K562 (cell line): ENCODE measurements at regions not wholly inside any gene's neighbourhood (a gene's known extent, or its start where the extent isn't known, plus 50 kb on each side); places are given as distances from the start of the nearest gene placed in this dataset.

Experiments
- ATAC-seq: fragments of 200-7000 bp; cut with Tn5 transposase; 3 replicates; pipeline ENCODE4 v1.9.1; 2020; ENCODE audit warnings: moderate library complexity
- BruUV-seq: library from RNA; stranded (reverse); fragments of 400-500 nt; replicated peaks from 2 replicates; lab custom pipeline; 2021; lab: Mats Ljungman, UMichigan
- CTCF ChIA-PET: fragments of 300-600 bp; formaldehyde crosslinking; extraction: SDS; loops from one replicate; lab custom pipeline; 2021; ENCODE audit warnings: low intra/inter-chr PET ratio; lab: Yijun Ruan, JAX
- POLR2A ChIA-PET: fragments of 300-600, 350-650 bp; sonication (Branson Sonifier 250); formaldehyde crosslinking; extraction: SDS; loops from one replicate; lab custom pipeline; 2021; ENCODE audit warnings: antibody characterized with exemption, inconsistent platforms; lab: Yijun Ruan, JAX
- DNase-seq, 4 experiments: peaks; one replicate each; pipeline versions ENCODE4 v3.0.0 to v3.0.0-alpha.2; 2011 to 2018; ENCODE audit warnings: low spot score in 3 of 4, mixed read lengths in 3 of 4; ENCODE audit errors: extremely low read depth in 1 of 4
- FAIRE-seq: peaks from 2 replicates; lab custom pipeline; 2011; peaks lifted over from hg19 to GRCh38; lab: Jason Lieb, UNC
- H2AFZ ChIP-seq: 2 replicates; pipeline ENCODE4 v1.6.0; 2011; ENCODE audit warnings: low read depth, low read length, control low read depth, inconsistent platforms
- H3K27ac ChIP-seq: fragments of 200-600 bp; 3 replicates; pipeline ENCODE4 v1.8.0; 2011; ENCODE audit warnings: low read depth, mild to moderate bottlenecking, control low read depth, inconsistent platforms, low read length, moderate library complexity, mixed read lengths; ENCODE audit errors: extremely low read depth
- H3K27me3 ChIP-seq, 2 experiments: fragments of 300-600 bp in 1 of 2; 2 replicates in 1 of 2; 3 replicates in 1 of 2; pipeline versions ENCODE4 v1.6.0 to v1.8.0; 2011; ENCODE audit warnings: inconsistent platforms in 2 of 2, low read length in 2 of 2, mild to moderate bottlenecking in 1 of 2, mixed read lengths in 1 of 2, moderate library complexity in 1 of 2; ENCODE audit not compliant: control insufficient read depth in 2 of 2, insufficient read depth in 2 of 2
- H3K36me3 ChIP-seq: fragments of 300-600 bp; 3 replicates; pipeline ENCODE4 v1.8.0; 2011; ENCODE audit warnings: mild to moderate bottlenecking, low read length, inconsistent platforms; ENCODE audit not compliant: control insufficient read depth, insufficient read depth
- H3K4me1 ChIP-seq, 2 experiments: fragments of 200-600 bp in 1 of 2; replicated peaks in 1 of 2; 2 replicates in 1 of 2; 3 replicates in 1 of 2; pipeline versions ENCODE4 v1.5.1 to v1.8.0; 2011; ENCODE audit warnings: inconsistent platforms in 2 of 2, low read length in 2 of 2, mild to moderate bottlenecking in 1 of 2, mixed read lengths in 1 of 2, moderate library complexity in 1 of 2; ENCODE audit not compliant: control insufficient read depth in 2 of 2, insufficient read depth in 2 of 2
- H3K4me2 ChIP-seq: 2 replicates; pipeline ENCODE4 v1.6.1; 2011; ENCODE audit warnings: low read length, control low read depth, inconsistent platforms, mixed read lengths; ENCODE audit not compliant: insufficient read depth
- H3K4me3 ChIP-seq: fragments of 200-600 bp; sonication (generic), shearing (Covaris generic); 2 replicates; pipeline ENCODE4 v1.5.1; 2016; ENCODE audit warnings: control low read depth, inconsistent platforms
- H3K79me2 ChIP-seq: fragments of 200-600 bp; 3 replicates; pipeline ENCODE4 v1.8.0; 2011; ENCODE audit warnings: low read length, inconsistent platforms; ENCODE audit not compliant: control insufficient read depth, insufficient read depth
- H3K9ac ChIP-seq, 2 experiments: 2 replicates each; pipeline versions ENCODE4 v1.6.0 to v1.6.1; 2011; ENCODE audit warnings: low read depth in 2 of 2, low read length in 2 of 2, control low read depth in 1 of 2, inconsistent platforms in 1 of 2, mild to moderate bottlenecking in 1 of 2, mixed read lengths in 1 of 2; ENCODE audit not compliant: insufficient read depth in 1 of 2
- H3K9me1 ChIP-seq: one replicate; pipeline ENCODE4 v1.6.0; 2011; ENCODE audit warnings: inconsistent platforms, mild to moderate bottlenecking, low read length, moderate library complexity; ENCODE audit not compliant: control insufficient read depth, insufficient read depth
- H3K9me3 ChIP-seq: replicated peaks from 2 replicates; pipeline ENCODE4 v1.5.1; 2011; ENCODE audit warnings: low read depth, low read length, inconsistent platforms; ENCODE audit not compliant: control insufficient read depth, insufficient read depth
- H4K20me1 ChIP-seq: replicated peaks from 2 replicates; pipeline ENCODE4 v1.6.1; 2011; ENCODE audit warnings: low read length, inconsistent platforms, mixed read lengths; ENCODE audit not compliant: control insufficient read depth, insufficient read depth
- CBX1 ChIP-seq: sonication (generic); IDR thresholded peaks from 2 replicates; pipeline ENCODE4 v1.6.1; 2016; ENCODE audit warnings: antibody characterized with exemption, low read depth, mild to moderate bottlenecking
- EP400 ChIP-seq: fragments of 450-650 bp; IDR thresholded peaks from 2 replicates; pipeline ENCODE4 v1.6.1; 2017; ENCODE audit warnings: antibody characterized with exemption, mild to moderate bottlenecking, moderate library complexity
- LARP7 ChIP-seq: fragments of 450-650 bp; IDR thresholded peaks from 2 replicates; pipeline ENCODE4 v1.6.1; 2016
- MTA2 ChIP-seq: fragments of 450-650 bp; IDR thresholded peaks from 2 replicates; pipeline ENCODE4 v1.6.1; 2016; ENCODE audit warnings: low read depth
- PHB2 ChIP-seq: fragments of 450-650 bp; IDR thresholded peaks from 2 replicates; pipeline ENCODE4 v1.6.1; 2017; ENCODE audit warnings: low read depth
- RBM14 ChIP-seq: fragments of 200-400 bp; formaldehyde crosslinking; IDR thresholded peaks from 2 replicates; pipeline ENCODE4 v1.6.1; 2018; ENCODE audit warnings: low read depth, mild to moderate bottlenecking, low read length, moderate library complexity, borderline replicate concordance; ENCODE audit not compliant: insufficient read depth
- SAFB2 ChIP-seq: fragments of 200-400 bp; formaldehyde crosslinking; IDR thresholded peaks from 2 replicates; pipeline ENCODE4 v1.6.1; 2018; ENCODE audit warnings: borderline replicate concordance, low read length, low read depth, moderate library complexity; ENCODE audit not compliant: severe bottlenecking
- USF2 ChIP-seq: sonication (generic); formaldehyde crosslinking; IDR thresholded peaks from 2 replicates; pipeline ENCODE4 v1.5.0; 2020; ENCODE audit warnings: missing genetic modification reagents
- ZC3H4 ChIP-seq: sonication (generic); formaldehyde crosslinking; IDR thresholded peaks from 2 replicates; pipeline ENCODE4 v1.9.0; 2021; ENCODE audit warnings: missing genetic modification reagents, borderline replicate concordance
- ZNF41 ChIP-seq: fragments of 250-450 bp; sonication (Bioruptor Pico); conservative IDR thresholded peaks from 2 replicates; pipeline ENCODE4 v1.4.0; 2020; ENCODE audit warnings: mild to moderate bottlenecking
- whole genome bisulfite sequencing: fragments of 100-300 bp; shearing (Covaris generic); methylation state at CpG from one replicate; pipeline ENCODE4 v1.1.6; 2016; ENCODE audit warnings: low coverage, mixed read lengths; ENCODE audit not compliant: insufficient coverage; ENCODE audit errors: missing lambda C conversion rate; 5-methylcytosine and 5-hydroxymethylcytosine counted together
- in situ Hi-C: fragments of 300-500 bp; cut with MboI; formaldehyde crosslinking; loops from 4 replicates; pipeline ENCODE4 v1.15.0; 2018; ENCODE audit warnings: inconsistent platforms, mixed read lengths
- intact Hi-C: fragments of 100-400 bp; cut with micrococcal nuclease; formaldehyde crosslinking; loops from 2 replicates; pipeline ENCODE4 v1.14.2; 2022
- TF ChIP-seq, protein P1 (sequence below): fragments of 450-650 bp; formaldehyde crosslinking; IDR thresholded peaks from 2 replicates; pipeline ENCODE4 v1.4.0; 2022; ENCODE audit warnings: mild to moderate bottlenecking, moderate library complexity

- TF ChIP-seq ZC3H4 (CRISPR knock-in tag) (no peak), LARP7 (no peak), USF2 (CRISPR knock-in tag) (no peak), ZNF41 (CRISPR knock-in tag) (no peak), MTA2 (no peak), RBM14 (no peak), PHB2 (no peak)
- TF ChIP-seq, protein P1, sequence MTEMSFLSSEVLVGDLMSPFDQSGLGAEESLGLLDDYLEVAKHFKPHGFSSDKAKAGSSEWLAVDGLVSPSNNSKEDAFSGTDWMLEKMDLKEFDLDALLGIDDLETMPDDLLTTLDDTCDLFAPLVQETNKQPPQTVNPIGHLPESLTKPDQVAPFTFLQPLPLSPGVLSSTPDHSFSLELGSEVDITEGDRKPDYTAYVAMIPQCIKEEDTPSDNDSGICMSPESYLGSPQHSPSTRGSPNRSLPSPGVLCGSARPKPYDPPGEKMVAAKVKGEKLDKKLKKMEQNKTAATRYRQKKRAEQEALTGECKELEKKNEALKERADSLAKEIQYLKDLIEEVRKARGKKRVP (CRISPR knock-in tag), result no peak
Observed at GRCh38 chr1:56374026-56374974, 205.1 kb downstream of the PLPP3 start (continued).

GRCh38 chr1:56370513-56370912 lies 208.8 kb downstream of the PLPP3 start:
- Histone ChIP-seq H3K27me3 (no peaks in the 10 kb centered on the region; a peak in 1 of 5 replicates), H3K9me3 (no peaks in the 10 kb centered on the region), H3K4me3 (no peak overlapping the region), H3K9me1 (no peaks in the 10 kb centered on the region), H3K4me1 (no peaks in the 10 kb centered on the region), H3K4me2 (no peak overlapping the region), H4K20me1 (no peaks in the 10 kb centered on the region), H2AFZ (no peak overlapping the region), H3K36me3 (no peaks in the 10 kb centered on the region), H3K9ac (no peak overlapping the region), H3K79me2 (no peaks in the 10 kb centered on the region), H3K27ac (no peak overlapping the region)
- in situ Hi-C loops (no loop called here), intact Hi-C loops (no loop called here)
- DNase-seq (no peak), ATAC-seq (no peak), FAIRE-seq (no peak)
- CTCF ChIA-PET, result no interaction called here
- no TSS peak for BruUV-seq
- no peak for TF ChIP-seq CBX1
- no peak for TF ChIP-seq EP400
- no peak for TF ChIP-seq SAFB2
- no peak for TF ChIP-seq ZC3H4 (CRISPR knock-in tag)
- WGBS, result 0% methylated on average over 6 of the region's 6 CpGs
- POLR2A ChIA-PET, result interaction anchor here (1.0 kb wide), 1 partner anchor 13 kb away, joined by 3 read pairs; no protein-coding TSS in a partner anchor
